ENCODE measurements at regions not wholly inside any gene's neighbourhood (a gene's known extent, or its start where the extent isn't known, plus 50 kb on each side); places are given as distances from the start of the nearest gene placed in this dataset.

DNA sequence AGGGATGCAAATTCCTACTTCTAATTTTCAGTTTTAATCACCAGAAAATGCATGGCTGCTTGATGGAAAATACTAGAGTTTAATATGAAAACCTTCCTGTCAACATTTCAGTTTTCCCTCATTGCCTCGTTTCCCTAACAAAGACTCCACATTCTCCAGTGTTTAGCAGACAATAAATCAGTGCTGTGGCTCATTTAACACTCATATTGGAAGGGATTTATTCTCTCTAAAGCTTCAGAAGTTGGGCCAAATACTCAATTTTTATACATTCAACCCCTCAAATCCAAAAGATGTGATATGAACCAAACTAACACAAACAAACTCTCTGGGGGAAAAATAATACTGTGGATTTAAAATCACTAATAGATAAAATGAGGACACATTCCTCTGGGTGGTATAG lies 482.5 kb downstream of the FLRT2 start:
- TF ChIP-seq, protein P1, sequence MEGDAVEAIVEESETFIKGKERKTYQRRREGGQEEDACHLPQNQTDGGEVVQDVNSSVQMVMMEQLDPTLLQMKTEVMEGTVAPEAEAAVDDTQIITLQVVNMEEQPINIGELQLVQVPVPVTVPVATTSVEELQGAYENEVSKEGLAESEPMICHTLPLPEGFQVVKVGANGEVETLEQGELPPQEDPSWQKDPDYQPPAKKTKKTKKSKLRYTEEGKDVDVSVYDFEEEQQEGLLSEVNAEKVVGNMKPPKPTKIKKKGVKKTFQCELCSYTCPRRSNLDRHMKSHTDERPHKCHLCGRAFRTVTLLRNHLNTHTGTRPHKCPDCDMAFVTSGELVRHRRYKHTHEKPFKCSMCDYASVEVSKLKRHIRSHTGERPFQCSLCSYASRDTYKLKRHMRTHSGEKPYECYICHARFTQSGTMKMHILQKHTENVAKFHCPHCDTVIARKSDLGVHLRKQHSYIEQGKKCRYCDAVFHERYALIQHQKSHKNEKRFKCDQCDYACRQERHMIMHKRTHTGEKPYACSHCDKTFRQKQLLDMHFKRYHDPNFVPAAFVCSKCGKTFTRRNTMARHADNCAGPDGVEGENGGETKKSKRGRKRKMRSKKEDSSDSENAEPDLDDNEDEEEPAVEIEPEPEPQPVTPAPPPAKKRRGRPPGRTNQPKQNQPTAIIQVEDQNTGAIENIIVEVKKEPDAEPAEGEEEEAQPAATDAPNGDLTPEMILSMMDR (IDR thresholded peaks at IDR 0.05): no peak
- no peaks in the 10 kb centered on the region for H3K9me3 ChIP-seq (ENCODE audit: control insufficient read depth in 1 of 2, insufficient read depth in 1 of 2, low read length in 2 of 2)
- H3K27ac ChIP-seq (ENCODE audit: low read depth in 1 of 2, low read length in 2 of 2): no peak overlapping the region
- H3K27me3 Mint-ChIP-seq: no peaks in the 10 kb centered on the region
- DNase-seq: no peak
- no peaks in the 10 kb centered on the region for H3K36me3 ChIP-seq (ENCODE audit: insufficient read depth, low read length)
- POLR2A ChIA-PET: no interaction called here
- no peaks in the 10 kb centered on the region for H3K27me3 ChIP-seq (ENCODE audit: control insufficient read depth in 1 of 2, insufficient read depth in 2 of 2, low read length in 2 of 2)
- H3K9me3 Mint-ChIP-seq: no peaks in the 10 kb centered on the region
- no peak for ATAC-seq (ENCODE audit: poor library complexity)
- no peak overlapping the region for H3K4me3 Mint-ChIP-seq
- H3K4me3 ChIP-seq (ENCODE audit: low read length): no peak overlapping the region
- no peaks in the 10 kb centered on the region for H3K36me3 Mint-ChIP-seq (ENCODE audit: low read depth)
- no peaks in the 10 kb centered on the region for H3K4me1 Mint-ChIP-seq (ENCODE audit: low read depth)
- intact Hi-C loops (cut with DNase I, micrococcal nuclease): no loop called here
- no peaks in the 10 kb centered on the region for H3K4me1 ChIP-seq (ENCODE audit: insufficient read depth, low read length)
- H3K27ac Mint-ChIP-seq: no peak overlapping the region
- CTCF ChIA-PET: no interaction called here

DNA sequence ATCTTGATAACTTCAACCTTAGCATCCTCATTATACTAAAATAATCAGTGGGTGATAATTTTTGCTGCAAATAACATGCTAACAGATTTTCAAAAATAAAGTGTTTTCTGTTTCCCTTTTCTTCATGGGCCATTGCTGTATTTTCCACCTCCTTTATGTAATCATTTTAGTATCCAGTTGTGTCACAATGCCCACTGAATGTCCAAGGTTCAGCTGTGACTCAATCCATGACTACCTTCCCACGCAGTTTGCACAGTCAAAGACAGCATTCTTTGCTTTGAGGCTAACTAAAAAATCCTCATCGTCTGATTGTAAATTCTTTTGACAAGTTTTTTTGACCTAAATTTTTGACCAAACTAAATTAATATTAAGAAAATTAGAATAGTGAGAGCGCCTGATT lies 474.1 kb downstream of the FLRT2 start:
- ChIA-PET CTCF (no interaction called here), POLR2A (no interaction called here)
- H3K27me3 Mint-ChIP-seq: no peaks in the 10 kb centered on the region
- no peaks in the 10 kb centered on the region for H3K4me1 Mint-ChIP-seq (ENCODE audit: low read depth)
- no peak overlapping the region for H3K27ac Mint-ChIP-seq
- H3K4me3 Mint-ChIP-seq: no peak overlapping the region
- no peaks in the 10 kb centered on the region for H3K9me3 ChIP-seq (ENCODE audit: control insufficient read depth in 1 of 2, insufficient read depth in 1 of 2, low read length in 2 of 2)
- ATAC-seq (ENCODE audit: poor library complexity) (no peak), DNase-seq (no peak)
- intact Hi-C loops (cut with DNase I, micrococcal nuclease): no loop called here
- no peaks in the 10 kb centered on the region for H3K4me1 ChIP-seq (ENCODE audit: insufficient read depth, low read length)
- TF ChIP-seq, protein P1 (IDR thresholded peaks at IDR 0.05): no peak
- no peak overlapping the region for H3K27ac ChIP-seq (ENCODE audit: low read depth in 1 of 2, low read length in 2 of 2)
- no peaks in the 10 kb centered on the region for H3K9me3 Mint-ChIP-seq
- H3K4me3 ChIP-seq (ENCODE audit: low read length): no peak overlapping the region
- no peaks in the 10 kb centered on the region for H3K27me3 ChIP-seq (ENCODE audit: control insufficient read depth in 1 of 2, insufficient read depth in 2 of 2, low read length in 2 of 2)
- H3K36me3 ChIP-seq (ENCODE audit: insufficient read depth, low read length): no peaks in the 10 kb centered on the region
- peaks cover 6% of the 10 kb centered on the region for H3K36me3 Mint-ChIP-seq (ENCODE audit: low read depth)

DNA sequence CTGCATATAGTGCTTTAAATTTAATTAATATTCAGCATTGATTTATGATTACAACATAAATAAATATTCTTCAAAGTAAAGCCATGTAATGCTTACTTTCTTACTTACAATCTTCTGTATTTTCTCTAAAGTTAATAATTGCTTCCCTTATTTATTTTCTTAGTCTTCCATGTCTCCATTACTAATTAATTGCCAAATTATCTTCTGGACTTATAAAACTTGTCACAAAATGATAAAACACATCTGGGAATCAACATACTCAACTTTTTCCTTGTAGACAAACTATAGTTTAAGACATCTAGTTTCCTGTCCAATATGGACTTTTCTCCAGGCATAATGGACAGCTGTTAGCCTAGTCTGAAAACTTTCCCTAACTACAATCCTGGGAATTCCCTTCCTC lies 466.6 kb downstream of the FLRT2 start:
- H3K27ac Mint-ChIP-seq: no peak overlapping the region
- CTCF ChIA-PET: no interaction called here
- Histone ChIP-seq H3K9me3 (ENCODE audit: control insufficient read depth in 1 of 2, insufficient read depth in 1 of 2, low read length in 2 of 2) (no peaks in the 10 kb centered on the region), H3K27me3 (ENCODE audit: control insufficient read depth in 1 of 2, insufficient read depth in 2 of 2, low read length in 2 of 2) (no peaks in the 10 kb centered on the region), H3K36me3 (ENCODE audit: insufficient read depth, low read length) (no peaks in the 10 kb centered on the region), H3K4me3 (ENCODE audit: low read length) (no peak overlapping the region), H3K27ac (ENCODE audit: low read depth in 1 of 2, low read length in 2 of 2) (no peak overlapping the region), H3K4me1 (ENCODE audit: insufficient read depth, low read length) (no peaks in the 10 kb centered on the region)
- H3K36me3 Mint-ChIP-seq (ENCODE audit: low read depth): no peaks in the 10 kb centered on the region
- no peak overlapping the region for H3K4me3 Mint-ChIP-seq
- H3K9me3 Mint-ChIP-seq: no peaks in the 10 kb centered on the region
- TF ChIP-seq, protein P1 (IDR thresholded peaks at IDR 0.05): no peak
- ATAC-seq (ENCODE audit: poor library complexity) (no peak), DNase-seq (no peak)
- POLR2A ChIA-PET: no interaction called here
- H3K4me1 Mint-ChIP-seq (ENCODE audit: low read depth): no peaks in the 10 kb centered on the region
- intact Hi-C loops (cut with DNase I, micrococcal nuclease): no loop called here
- no peaks in the 10 kb centered on the region for H3K27me3 Mint-ChIP-seq
